ENCODE measurements at regions not wholly inside any gene's neighbourhood (a gene's known extent, or its start where the extent isn't known, plus 50 kb on each side); places are given as distances from the start of the nearest gene placed in this dataset.

DNA sequence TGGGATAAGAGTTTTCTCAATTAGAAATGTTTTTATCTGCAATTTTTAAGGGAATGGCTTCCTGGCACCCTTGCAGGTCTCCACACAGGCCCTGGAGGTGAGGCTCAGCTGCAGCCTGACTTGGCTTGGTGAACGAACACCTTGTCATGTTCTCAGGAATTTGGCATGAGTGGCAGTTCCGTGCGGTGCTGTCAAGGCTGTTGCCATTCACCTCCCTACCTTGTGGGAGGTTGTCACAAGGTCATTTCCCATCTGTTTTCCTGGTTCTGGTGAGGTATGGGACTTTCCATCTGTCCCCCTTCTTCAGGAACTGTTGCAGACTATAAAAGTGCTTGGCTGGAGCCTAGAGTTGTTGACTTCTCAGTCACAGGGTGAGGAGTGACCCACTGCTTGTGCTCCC is 82.9 kb downstream of the ELOVL4 start:
- no peak for DNase-seq
- no peaks in the 10 kb centered on the region for H3K9me3 Mint-ChIP-seq

DNA sequence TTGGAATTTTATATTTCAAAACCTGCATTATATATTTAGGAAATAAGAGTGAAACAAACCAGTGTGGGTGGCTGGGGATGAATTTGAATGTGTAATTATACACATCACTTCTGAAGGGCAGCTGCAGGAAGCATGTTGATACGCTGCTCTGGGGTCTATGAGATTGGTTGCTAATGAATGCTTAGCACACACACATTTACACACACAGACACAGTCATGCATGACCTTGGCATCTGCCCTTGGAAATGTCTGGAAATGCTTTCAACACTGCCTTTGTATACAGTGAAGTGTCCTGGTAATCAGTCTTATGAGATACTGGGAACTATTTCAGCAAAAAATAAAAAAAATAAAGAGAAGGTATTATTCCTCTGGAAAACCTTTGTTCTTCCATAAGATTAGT is 83.4 kb downstream of the ELOVL4 start:
- no peak for DNase-seq
- Mint-ChIP-seq H3K4me1 (no peaks in the 10 kb centered on the region), H3K27me3 (peaks cover 8% of the 10 kb centered on the region), H3K9me3 (no peaks in the 10 kb centered on the region), H3K36me3 (no peaks in the 10 kb centered on the region), H3K4me3 (no peak overlapping the region), H3K27ac (no peak overlapping the region)

More for the DNA sequence above, 82.9 kb downstream of the ELOVL4 start:
- Mint-ChIP-seq H3K27ac (no peak overlapping the region), H3K4me3 (no peak overlapping the region), H3K4me1 (peaks cover under 1% of the 10 kb centered on the region), H3K27me3 (peaks cover 9% of the 10 kb centered on the region), H3K36me3 (no peaks in the 10 kb centered on the region)

DNA sequence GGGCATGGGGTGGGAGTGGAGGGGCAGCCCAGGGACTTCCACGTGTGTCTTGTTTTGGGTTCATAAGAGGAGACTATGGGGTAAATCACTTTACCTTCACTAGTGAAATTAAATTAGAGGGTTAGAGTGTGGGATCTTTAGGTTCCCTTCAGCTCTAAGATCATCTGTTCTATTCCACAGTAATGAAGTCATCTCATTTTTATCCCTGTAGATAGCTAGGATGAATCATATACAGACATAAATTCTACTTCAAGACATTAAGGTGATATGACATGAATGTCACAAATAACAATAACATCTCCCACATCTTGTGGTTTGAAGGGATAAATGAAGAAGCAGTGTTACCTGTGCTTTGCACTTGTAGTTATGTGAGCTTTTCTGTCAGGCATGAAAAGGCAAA is 83.8 kb downstream of the ELOVL4 start:
- Mint-ChIP-seq H3K27ac (no peak overlapping the region), H3K4me1 (no peaks in the 10 kb centered on the region), H3K36me3 (no peaks in the 10 kb centered on the region), H3K4me3 (no peak overlapping the region), H3K27me3 (peaks cover 8% of the 10 kb centered on the region), H3K9me3 (no peaks in the 10 kb centered on the region)
- DNase-seq = no peak

DNA sequence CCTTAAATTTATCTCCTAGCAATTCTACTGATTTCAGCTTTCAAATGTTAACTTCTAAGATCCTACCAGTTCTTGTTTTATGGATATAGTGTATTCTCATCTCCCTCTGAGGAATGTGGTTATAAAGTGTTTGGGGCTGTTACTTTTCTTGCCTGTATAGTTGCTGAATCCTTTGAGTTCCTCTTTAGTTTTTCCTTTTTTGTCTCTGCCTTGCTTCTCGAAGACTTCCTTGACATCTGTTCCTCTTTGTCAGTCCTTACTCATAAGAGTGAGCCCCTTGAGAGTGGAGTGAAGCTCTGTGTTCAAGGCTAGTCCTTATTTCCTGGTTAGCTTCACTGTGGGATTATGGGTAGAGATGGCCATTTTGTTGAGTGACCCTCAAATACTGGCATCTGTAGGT is 84.6 kb downstream of the ELOVL4 start:
- H3K4me1 Mint-ChIP-seq = no peaks in the 10 kb centered on the region
- H3K9me3 Mint-ChIP-seq = no peaks in the 10 kb centered on the region
- H3K4me3 Mint-ChIP-seq = no peak overlapping the region
- H3K27ac Mint-ChIP-seq = no peak overlapping the region
- H3K36me3 Mint-ChIP-seq = no peaks in the 10 kb centered on the region
- peaks cover under 1% of the 10 kb centered on the region for H3K27me3 Mint-ChIP-seq
- no peak for DNase-seq

DNA sequence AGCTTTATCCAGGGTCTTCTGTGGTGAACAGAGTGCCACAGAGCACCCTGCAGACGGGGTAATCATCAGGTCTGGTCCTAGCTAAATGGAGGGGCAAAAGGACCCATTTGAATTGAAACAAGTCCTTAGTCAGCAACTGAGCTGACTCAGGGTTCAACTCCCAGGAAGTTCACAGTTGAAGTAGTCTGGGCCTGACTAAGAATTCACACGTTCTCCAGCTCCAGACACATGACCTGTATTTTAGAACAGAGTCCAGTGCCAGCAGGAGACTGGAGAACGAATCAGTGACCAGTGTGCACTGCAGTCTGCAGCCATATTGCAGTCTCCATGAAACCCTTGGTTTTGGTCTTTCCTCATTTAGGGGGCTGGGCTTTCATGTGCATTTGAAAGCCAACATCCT is 85.2 kb downstream of the ELOVL4 start:
- no peaks in the 10 kb centered on the region for H3K36me3 Mint-ChIP-seq
- no peak overlapping the region for H3K27ac Mint-ChIP-seq
- DNase-seq = no peak
- H3K4me1 Mint-ChIP-seq = no peaks in the 10 kb centered on the region
- H3K4me3 Mint-ChIP-seq = no peak overlapping the region
- H3K27me3 Mint-ChIP-seq = no peaks in the 10 kb centered on the region
- H3K9me3 Mint-ChIP-seq = no peaks in the 10 kb centered on the region

DNA sequence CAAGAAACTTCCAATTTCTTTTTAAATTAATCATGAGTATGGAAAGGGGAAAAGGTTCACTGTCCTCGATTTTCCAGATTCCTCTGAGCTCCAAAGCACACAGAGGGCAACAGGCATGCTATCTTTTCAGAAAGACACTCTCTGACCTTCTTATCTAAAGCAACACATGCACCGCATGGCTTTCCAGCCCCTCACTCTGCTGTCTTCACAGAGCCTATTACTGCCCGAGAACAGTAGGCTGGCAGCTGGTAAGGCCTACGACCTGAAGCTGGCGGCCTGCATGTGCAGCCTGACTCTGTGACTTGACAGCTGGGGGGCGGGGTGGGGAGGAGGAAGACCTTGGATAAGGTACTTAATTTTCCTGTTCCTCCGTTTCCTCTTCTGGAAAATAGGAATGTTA is 86.3 kb downstream of the ELOVL4 start:
- no peak overlapping the region for H3K4me3 Mint-ChIP-seq
- no peaks in the 10 kb centered on the region for H3K27me3 Mint-ChIP-seq
- no peaks in the 10 kb centered on the region for H3K36me3 Mint-ChIP-seq
- no peak overlapping the region for H3K27ac Mint-ChIP-seq
- no peaks in the 10 kb centered on the region for H3K9me3 Mint-ChIP-seq
- DNase-seq = no peak
- no peaks in the 10 kb centered on the region for H3K4me1 Mint-ChIP-seq

DNA sequence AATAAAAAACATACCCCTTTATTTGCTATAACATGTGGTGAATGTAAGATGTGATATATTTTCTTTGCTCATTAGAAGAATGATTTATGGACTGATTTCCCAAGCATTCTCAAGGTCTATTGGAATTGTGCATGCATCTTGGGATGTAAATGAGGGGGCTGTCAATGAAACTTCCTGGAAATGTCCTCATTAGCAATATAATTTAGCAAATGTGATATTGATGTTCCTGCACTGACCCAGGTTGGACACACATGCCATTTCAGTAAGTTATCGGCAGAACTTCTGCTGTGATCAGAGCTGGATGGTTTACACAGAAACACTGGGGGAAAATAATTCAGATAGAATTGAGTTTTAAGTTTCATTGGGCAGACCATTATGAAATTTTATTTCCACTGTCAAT is 99.9 kb downstream of the ELOVL4 start:
- Mint-ChIP-seq H3K4me1 (no peaks in the 10 kb centered on the region), H3K4me3 (no peak overlapping the region), H3K9me3 (no peaks in the 10 kb centered on the region), H3K27me3 (peaks cover 27% of the 10 kb centered on the region), H3K36me3 (no peaks in the 10 kb centered on the region), H3K27ac (no peak overlapping the region)
- DNase-seq = no peak

DNA sequence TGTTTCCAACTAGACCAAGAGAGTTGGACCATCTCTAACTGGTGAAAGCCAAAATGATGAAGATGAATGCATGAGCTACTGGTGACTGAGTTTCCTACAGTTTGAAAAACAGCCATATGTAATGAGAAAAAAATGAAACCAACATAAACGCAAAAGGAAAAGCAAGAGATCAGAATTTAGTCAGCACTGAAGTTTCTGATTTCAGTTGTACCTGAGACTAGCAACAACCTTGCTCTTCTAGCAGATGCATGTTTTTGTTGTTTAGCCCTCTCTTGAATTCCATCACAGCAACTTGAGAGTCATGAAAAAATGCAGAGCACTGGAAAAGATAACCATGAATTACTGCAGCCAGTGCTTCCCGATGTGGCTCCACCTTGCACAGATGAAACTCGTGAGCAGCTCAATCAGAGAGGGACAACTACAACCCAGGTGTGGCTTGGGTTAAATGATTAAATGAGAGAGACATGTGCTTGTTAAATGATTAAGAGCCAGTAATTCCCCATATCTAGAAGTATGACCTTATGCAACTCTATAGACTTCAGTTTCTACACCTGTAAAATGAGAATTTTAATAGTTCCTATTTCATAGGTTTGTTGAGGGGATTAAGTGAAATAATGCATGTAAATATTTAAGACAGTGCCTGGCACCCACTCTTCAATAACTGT is 104.8 kb downstream of the ELOVL4 start:
- Mint-ChIP-seq H3K36me3 (no peaks in the 10 kb centered on the region), H3K4me1 (no peaks in the 10 kb centered on the region), H3K4me3 (no peak overlapping the region), H3K9me3 (no peaks in the 10 kb centered on the region), H3K27ac (no peak overlapping the region), H3K27me3 (peaks cover 33% of the 10 kb centered on the region)
- no peak for DNase-seq

DNA sequence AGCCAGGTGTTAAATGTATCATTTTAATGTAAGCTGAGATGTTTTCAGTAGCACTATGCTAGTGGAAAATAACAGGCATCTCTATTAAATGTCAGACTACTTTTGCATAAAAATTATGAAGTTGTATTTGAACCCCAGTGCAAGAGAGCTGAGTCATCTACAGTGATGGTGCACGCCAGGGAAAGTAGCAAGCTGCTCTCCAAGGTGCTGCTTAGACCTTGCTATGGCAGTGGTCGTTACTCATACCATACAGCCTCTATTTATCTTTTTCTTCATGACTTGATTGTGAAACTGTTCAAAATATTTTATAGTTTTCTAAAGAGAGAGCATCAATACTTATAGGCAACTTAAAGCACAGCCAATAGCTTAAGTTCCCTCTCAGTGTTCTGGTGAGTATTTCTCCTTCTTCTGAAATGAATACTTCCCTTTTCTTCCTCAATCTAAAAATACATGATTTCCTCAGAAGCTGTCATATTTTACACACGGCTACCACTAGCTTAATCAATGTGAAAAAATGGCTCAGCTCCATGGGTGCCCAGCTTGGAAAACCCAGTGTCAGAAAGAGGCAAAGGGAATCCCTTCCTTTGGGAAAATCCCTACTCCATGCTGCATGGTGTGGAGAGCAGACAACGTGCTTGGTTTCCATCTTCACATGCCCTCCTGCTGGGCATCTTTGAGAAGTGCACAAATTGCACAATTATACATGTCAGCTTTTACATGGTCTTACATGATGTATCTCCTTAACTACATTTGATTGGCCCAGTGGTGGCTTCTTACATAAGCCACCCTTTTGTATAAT is 105.6 kb downstream of the ELOVL4 start:
- no peak for DNase-seq
- Mint-ChIP-seq H3K9me3 (no peaks in the 10 kb centered on the region), H3K27me3 (peaks cover 33% of the 10 kb centered on the region), H3K27ac (no peak overlapping the region), H3K4me1 (no peaks in the 10 kb centered on the region), H3K4me3 (no peak overlapping the region), H3K36me3 (no peaks in the 10 kb centered on the region)

DNA sequence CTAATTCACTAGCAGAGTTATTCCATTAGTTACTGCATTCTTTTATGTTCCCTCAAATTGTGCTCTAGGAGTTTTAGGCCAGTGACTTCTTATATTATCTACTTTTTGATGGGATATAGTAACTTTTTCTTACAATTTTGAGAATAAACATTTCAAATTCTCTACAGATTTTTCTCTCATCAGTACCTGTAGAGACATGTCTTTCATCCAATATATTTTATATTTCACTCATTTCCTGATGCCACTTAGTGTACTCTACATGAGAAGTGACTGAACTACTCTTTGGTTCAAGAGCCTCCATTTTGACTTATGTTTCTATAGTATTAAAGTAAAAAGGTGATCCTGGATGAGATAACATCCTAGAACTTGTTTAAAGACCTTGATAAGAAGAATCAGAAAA is 108.5 kb downstream of the ELOVL4 start:
- H3K27ac Mint-ChIP-seq = no peak overlapping the region

DNA sequence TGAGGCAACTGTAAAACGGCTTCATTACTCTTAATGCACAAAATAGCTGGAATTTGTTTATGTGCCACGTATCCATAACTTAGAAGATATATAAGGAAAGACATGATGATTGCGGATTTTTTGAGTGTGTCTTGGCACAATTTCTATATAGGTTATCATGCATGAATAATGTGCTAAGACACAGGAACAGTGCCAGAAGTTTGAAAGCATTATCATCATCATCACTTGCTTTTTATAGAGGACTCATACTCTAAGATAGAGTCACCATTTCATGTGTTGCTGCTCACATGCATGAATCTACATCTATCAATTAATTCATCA is 113.4 kb downstream of the ELOVL4 start:
- H3K27ac Mint-ChIP-seq = no peak overlapping the region
- H3K4me3 Mint-ChIP-seq = no peak overlapping the region
- H3K27me3 Mint-ChIP-seq = peaks cover 28% of the 10 kb centered on the region
- no peak for DNase-seq
- H3K9me3 Mint-ChIP-seq = no peaks in the 10 kb centered on the region
- no peaks in the 10 kb centered on the region for H3K36me3 Mint-ChIP-seq
- no peaks in the 10 kb centered on the region for H3K4me1 Mint-ChIP-seq

More for the DNA sequence above, 108.5 kb downstream of the ELOVL4 start:
- H3K27me3 Mint-ChIP-seq = peaks cover 30% of the 10 kb centered on the region
- H3K4me1 Mint-ChIP-seq = no peaks in the 10 kb centered on the region
- no peaks in the 10 kb centered on the region for H3K36me3 Mint-ChIP-seq
- no peak for DNase-seq
- no peak overlapping the region for H3K4me3 Mint-ChIP-seq
- no peaks in the 10 kb centered on the region for H3K9me3 Mint-ChIP-seq

DNA sequence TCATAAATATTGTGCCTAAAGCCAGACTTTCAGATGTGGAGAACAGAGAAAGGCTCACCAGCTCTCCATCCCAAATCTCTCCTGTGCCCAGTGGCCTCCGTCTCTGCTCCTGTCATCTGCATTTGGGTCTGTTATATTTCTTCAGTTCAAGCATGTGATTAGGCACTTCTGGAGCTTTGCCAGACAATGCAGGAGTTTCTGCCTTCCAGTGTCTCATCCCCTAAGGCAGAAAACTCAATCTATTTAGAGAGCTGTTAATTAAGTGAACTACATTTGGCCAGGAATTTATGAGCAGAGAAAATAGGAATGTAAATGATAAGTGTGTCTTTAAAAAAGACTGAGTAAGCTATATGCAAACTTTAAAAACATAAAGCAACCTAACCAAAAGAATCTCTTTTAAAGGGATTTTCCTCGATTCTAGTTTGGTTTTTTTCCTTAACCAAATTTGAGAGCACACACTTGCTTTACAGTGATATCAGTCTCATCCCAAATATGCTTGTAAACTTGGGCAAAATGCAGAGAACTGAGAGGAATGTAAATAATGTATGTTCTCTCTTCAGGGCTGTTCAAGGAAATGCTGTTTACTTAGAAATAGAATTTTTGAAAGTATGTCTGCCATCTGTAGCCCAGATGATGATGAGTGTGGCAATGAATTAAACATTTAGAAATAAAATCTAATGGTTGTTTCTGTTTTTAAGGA is 113.9 kb downstream of the ELOVL4 start:
- Mint-ChIP-seq H3K4me3 (no peak overlapping the region), H3K9me3 (no peaks in the 10 kb centered on the region), H3K27me3 (peaks cover 28% of the 10 kb centered on the region), H3K36me3 (no peaks in the 10 kb centered on the region), H3K27ac (no peak overlapping the region), H3K4me1 (no peaks in the 10 kb centered on the region)
- DNase-seq = no peak

DNA sequence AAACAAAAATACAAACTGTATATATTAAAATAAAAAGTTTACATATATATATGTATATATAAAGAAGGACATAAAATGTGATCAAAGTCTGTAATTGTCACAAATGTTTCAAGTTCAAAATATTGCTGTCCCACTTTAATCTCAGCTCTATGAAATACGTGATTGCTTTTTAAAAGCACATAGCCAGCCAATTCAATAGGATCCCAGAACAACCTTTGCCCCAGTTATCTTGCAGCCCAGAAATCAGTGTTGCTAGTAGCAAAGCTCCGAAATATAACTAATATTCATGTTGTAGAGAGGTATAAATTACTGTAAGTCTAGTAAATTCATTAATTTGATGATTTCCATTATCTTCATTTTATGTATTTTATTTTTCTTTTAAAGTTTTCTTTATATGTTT is 114.6 kb downstream of the ELOVL4 start:
- no peak overlapping the region for H3K4me3 Mint-ChIP-seq
- no peaks in the 10 kb centered on the region for H3K9me3 Mint-ChIP-seq
- peaks cover 28% of the 10 kb centered on the region for H3K27me3 Mint-ChIP-seq
- H3K4me1 Mint-ChIP-seq = no peaks in the 10 kb centered on the region
- no peaks in the 10 kb centered on the region for H3K36me3 Mint-ChIP-seq
- no peak for DNase-seq
- no peak overlapping the region for H3K27ac Mint-ChIP-seq

DNA sequence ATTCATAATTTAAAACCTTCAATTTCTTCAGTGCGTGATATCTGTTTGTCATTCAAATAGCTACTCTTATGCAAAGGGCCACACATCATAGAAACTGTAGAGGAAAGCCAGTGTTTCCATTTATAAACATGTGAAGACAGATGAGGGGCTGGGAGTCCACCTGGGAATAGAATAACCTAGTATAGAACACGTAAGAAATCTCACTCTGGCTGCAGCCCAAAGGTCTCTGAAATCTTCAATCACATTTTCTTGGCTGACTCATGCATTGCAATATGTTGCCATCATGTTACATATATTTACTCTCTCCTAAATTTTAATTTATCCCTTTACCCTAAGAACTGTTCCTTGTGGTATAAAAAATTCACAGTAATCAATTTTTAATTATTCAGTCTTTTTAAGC is 123.2 kb downstream of the ELOVL4 start:
- H3K4me1 Mint-ChIP-seq = no peaks in the 10 kb centered on the region
- H3K36me3 Mint-ChIP-seq = no peaks in the 10 kb centered on the region
- H3K4me3 Mint-ChIP-seq = no peak overlapping the region
- no peak for DNase-seq
- H3K27me3 Mint-ChIP-seq = peaks cover 24% of the 10 kb centered on the region
- H3K27ac Mint-ChIP-seq = no peak overlapping the region
- peaks cover 6% of the 10 kb centered on the region for H3K9me3 Mint-ChIP-seq

DNA sequence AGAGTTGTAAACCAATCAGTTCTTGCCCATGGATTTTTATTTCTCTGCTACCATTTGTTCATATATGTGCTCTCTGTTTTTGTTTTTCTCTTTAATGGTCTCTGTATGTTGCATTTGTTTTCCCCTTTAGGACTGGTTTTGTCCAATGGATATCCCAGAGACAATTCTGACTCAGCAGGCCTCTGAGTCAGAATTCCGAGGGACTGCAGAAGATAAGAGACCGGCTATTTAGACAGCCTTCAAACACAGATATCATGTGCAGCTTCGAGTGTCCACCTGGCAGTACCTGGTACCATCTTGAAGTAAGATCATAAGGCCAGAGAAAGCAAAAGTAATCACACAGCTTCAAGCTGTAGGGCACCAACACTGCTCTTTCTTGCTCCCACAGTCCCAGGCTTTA is 125.5 kb downstream of the ELOVL4 start:
- Mint-ChIP-seq H3K4me1 (no peaks in the 10 kb centered on the region), H3K36me3 (no peaks in the 10 kb centered on the region)
- no peak for DNase-seq

DNA sequence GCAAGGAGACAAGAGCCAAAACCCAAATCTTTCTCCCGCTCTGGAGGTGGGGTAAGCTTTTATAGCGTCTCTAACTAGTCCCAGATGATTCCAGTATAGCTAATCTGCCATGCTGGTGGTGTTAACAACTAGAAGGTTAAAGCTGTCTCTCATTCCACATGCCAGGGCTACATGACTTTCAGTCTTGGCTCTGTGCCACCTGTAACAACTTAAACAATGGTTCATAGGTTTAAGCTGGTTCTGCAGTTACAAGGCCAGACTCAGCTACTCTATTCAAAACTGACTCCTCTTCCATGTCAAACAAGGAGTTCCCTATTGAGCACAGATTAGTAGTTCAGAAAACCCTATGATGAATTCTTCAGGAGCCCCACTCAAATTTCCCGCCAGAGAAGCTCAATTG is 128.9 kb downstream of the ELOVL4 start:
- no peaks in the 10 kb centered on the region for H3K36me3 Mint-ChIP-seq
- no peak for DNase-seq
- no peaks in the 10 kb centered on the region for H3K9me3 Mint-ChIP-seq
- H3K4me1 Mint-ChIP-seq = peaks cover 4% of the 10 kb centered on the region
- no peak overlapping the region for H3K27ac Mint-ChIP-seq
- peaks cover 19% of the 10 kb centered on the region for H3K27me3 Mint-ChIP-seq
- no peak overlapping the region for H3K4me3 Mint-ChIP-seq

More for the DNA sequence above, 125.5 kb downstream of the ELOVL4 start:
- no peak overlapping the region for H3K4me3 Mint-ChIP-seq
- H3K27ac Mint-ChIP-seq = no peak overlapping the region
- peaks cover 19% of the 10 kb centered on the region for H3K27me3 Mint-ChIP-seq
- peaks cover 6% of the 10 kb centered on the region for H3K9me3 Mint-ChIP-seq

Data from activated naive CD8-positive, alpha-beta T cell treated with anti-CD3 and anti-CD28 coated beads for 36 hours (primary cell).